ENCODE measurements at regions not wholly inside any gene's neighbourhood (a gene's known extent, or its start where the extent isn't known, plus 50 kb on each side); places are given as distances from the start of the nearest gene placed in this dataset.
A peak's percentile ranks its signal among the peaks of the same experiment; 100 is the strongest.

DNA sequence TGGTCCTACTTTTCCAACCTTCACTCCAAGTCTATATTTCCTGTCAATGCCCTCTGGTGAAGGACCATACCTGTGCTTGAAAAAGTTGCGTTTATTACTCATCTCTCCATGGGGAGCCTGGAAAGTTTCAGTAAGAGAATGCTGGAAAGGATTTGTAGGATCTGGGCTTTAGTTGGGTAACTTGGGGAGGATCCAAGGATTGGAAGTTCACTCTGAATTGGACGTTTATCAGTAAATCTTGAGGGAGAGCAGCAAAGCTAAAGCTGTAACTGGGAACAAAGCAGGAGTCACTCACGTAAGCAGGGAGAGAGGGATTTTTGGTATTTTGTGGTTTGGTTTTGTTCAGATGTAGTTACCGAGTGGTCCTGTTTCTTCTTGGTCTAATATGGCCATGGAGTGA, 51.4 kb upstream of the NPVF start:
- no peaks in the 10 kb centered on the region for H3K27me3 ChIP-seq
- H3K27ac ChIP-seq, result no peak overlapping the region
- no peak overlapping the region for H3K4me3 ChIP-seq
- no peak for DNase-seq
- TF ChIP-seq POLR2A (IDR thresholded peaks at IDR 0.05), result no peak
- TF ChIP-seq, protein P1, sequence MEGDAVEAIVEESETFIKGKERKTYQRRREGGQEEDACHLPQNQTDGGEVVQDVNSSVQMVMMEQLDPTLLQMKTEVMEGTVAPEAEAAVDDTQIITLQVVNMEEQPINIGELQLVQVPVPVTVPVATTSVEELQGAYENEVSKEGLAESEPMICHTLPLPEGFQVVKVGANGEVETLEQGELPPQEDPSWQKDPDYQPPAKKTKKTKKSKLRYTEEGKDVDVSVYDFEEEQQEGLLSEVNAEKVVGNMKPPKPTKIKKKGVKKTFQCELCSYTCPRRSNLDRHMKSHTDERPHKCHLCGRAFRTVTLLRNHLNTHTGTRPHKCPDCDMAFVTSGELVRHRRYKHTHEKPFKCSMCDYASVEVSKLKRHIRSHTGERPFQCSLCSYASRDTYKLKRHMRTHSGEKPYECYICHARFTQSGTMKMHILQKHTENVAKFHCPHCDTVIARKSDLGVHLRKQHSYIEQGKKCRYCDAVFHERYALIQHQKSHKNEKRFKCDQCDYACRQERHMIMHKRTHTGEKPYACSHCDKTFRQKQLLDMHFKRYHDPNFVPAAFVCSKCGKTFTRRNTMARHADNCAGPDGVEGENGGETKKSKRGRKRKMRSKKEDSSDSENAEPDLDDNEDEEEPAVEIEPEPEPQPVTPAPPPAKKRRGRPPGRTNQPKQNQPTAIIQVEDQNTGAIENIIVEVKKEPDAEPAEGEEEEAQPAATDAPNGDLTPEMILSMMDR (IDR thresholded peaks at IDR 0.05), result no peak
- no peaks in the 10 kb centered on the region for H3K36me3 ChIP-seq
- H3K9me3 ChIP-seq, result no peaks in the 10 kb centered on the region
- H3K4me1 ChIP-seq, result no peaks in the 10 kb centered on the region

DNA sequence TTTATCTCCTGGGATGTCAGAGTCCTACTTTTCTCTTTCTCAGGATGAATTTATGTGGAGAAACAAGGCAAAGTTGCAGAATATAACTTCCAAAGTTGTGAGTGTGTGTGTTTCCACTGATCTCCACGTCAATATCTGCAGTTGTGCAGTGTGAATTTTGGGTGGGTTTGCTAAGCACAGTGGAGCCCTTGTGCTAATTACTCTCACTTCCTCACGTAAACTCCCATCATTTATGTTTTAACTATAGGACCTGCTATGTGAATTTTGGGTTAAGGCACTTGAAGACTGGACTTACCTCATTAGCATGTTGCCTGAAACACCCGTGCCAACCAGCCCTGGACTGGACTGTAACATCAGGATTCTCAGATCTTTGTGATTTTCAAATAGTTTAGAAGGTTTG, 51.9 kb upstream of the NPVF start:
- no peaks in the 10 kb centered on the region for H3K9me3 ChIP-seq
- H3K36me3 ChIP-seq, result no peaks in the 10 kb centered on the region
- H3K27ac ChIP-seq, result no peak overlapping the region
- TF ChIP-seq POLR2A (IDR thresholded peaks at IDR 0.05), result no peak
- TF ChIP-seq, protein P1 (IDR thresholded peaks at IDR 0.05), result no peak
- H3K27me3 ChIP-seq, result no peaks in the 10 kb centered on the region
- no peaks in the 10 kb centered on the region for H3K4me1 ChIP-seq
- DNase-seq, result no peak
- no peak overlapping the region for H3K4me3 ChIP-seq

DNA sequence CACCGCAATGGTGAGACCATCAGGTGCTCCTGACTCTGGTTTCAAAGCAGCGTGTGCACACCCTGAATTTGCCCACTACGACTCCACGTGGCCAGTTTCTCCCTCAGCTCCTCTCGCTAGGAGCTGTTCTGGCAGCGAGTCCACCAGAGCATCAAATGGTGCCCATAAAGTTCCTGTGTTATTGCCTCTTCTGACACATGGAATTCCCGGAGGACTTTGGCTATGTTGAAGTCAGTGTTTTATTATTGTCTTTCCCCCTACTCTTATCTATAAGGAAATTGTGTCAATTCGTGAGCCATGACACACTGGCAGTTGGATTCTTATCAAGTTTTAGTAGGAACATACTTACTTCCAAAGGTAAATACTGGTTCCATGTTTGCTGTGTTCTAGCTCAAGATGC, 53.9 kb upstream of the NPVF start:
- Histone ChIP-seq H3K36me3 (no peaks in the 10 kb centered on the region), H3K27me3 (no peaks in the 10 kb centered on the region), H3K27ac (no peak overlapping the region), H3K9me3 (no peaks in the 10 kb centered on the region), H3K4me3 (no peak overlapping the region), H3K4me1 (no peaks in the 10 kb centered on the region)
- TF ChIP-seq, protein P1 (IDR thresholded peaks at IDR 0.05), result no peak
- no peak for TF ChIP-seq POLR2A (IDR thresholded peaks at IDR 0.05)
- peak in 2 of 3 donors; percentile 54 to 55 for DNase-seq

DNA sequence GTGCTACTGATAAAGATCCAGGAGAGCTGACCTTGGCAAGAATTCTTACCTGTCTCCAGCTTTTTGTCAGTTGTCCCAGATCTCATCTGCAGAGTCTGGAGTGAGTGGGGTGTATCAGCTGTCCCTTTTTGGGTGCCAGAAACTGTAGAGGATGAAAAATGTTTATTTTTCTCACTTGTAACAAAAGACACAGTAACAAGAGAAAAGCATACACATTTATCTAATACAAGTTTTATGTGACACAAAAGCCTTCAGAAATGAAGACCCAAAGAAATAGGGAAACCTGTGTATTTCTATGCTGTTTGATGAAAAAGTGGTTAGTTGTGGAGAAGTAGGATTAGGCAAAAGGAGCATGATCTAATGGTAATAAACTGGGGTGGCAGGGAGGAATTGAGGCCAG, 58.5 kb upstream of the NPVF start:
- Histone ChIP-seq H3K36me3 (no peaks in the 10 kb centered on the region), H3K4me1 (no peaks in the 10 kb centered on the region), H3K4me3 (no peak overlapping the region), H3K9me3 (no peaks in the 10 kb centered on the region), H3K27ac (no peak overlapping the region), H3K27me3 (no peaks in the 10 kb centered on the region)
- TF ChIP-seq, protein P1 (IDR thresholded peaks at IDR 0.05), result no peak
- TF ChIP-seq POLR2A (IDR thresholded peaks at IDR 0.05), result no peak
- DNase-seq, result no peak

DNA sequence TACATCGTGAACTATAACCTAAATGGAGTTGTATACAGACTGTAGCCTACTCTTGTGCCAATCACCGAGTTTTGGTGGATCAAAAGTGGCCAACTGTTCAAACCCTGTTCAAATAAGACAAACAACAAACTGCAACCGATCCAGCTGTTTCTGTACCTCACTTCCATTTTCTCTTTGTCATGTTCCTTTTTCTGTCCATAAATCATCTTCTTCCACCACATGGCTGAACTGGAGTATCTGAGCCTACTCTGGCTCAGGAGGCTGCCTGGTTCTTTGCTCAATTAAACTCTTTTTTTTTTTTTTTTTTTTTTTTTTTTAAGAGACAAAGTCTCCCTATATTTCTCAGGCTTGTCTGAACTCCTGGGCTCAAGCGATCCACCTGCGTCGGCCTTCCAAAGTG, 59.0 kb upstream of the NPVF start:
- TF ChIP-seq, protein P1 (IDR thresholded peaks at IDR 0.05), result no peak
- TF ChIP-seq POLR2A (IDR thresholded peaks at IDR 0.05), result no peak
- Histone ChIP-seq H3K9me3 (no peaks in the 10 kb centered on the region), H3K4me3 (no peak overlapping the region), H3K27me3 (no peaks in the 10 kb centered on the region), H3K36me3 (no peaks in the 10 kb centered on the region), H3K4me1 (no peaks in the 10 kb centered on the region), H3K27ac (no peak overlapping the region)
- DNase-seq, result no peak

All from Peyer's patch (tissue), 4 donors.